ENCODE measurements at regions not wholly inside any gene's neighbourhood (a gene's known extent, or its start where the extent isn't known, plus 50 kb on each side); places are given as distances from the start of the nearest gene placed in this dataset.

GRCh38 chr9:24036459-24036858 is 210.4 kb upstream of the ELAVL2 start:
- TF ChIP-seq ZBTB20 (CRISPR knock-in tag; IDR thresholded peaks at IDR 0.05; ENCODE audit: borderline replicate concordance, low read depth), result no peak
- TF ChIP-seq, protein P1, sequence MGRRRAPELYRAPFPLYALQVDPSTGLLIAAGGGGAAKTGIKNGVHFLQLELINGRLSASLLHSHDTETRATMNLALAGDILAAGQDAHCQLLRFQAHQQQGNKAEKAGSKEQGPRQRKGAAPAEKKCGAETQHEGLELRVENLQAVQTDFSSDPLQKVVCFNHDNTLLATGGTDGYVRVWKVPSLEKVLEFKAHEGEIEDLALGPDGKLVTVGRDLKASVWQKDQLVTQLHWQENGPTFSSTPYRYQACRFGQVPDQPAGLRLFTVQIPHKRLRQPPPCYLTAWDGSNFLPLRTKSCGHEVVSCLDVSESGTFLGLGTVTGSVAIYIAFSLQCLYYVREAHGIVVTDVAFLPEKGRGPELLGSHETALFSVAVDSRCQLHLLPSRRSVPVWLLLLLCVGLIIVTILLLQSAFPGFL (CRISPR knock-in tag; IDR thresholded peaks at IDR 0.05), result no peak
- TF ChIP-seq SMAD3 (CRISPR knock-in tag; IDR thresholded peaks at IDR 0.05), result no peak
- TF ChIP-seq NPAS2 (CRISPR knock-in tag; IDR thresholded peaks at IDR 0.05; ENCODE audit: borderline replicate concordance), result no peak
